HG02981 (cell line): ENCODE measurements at regions not wholly inside any gene's neighbourhood (a gene's known extent, or its start where the extent isn't known, plus 50 kb on each side); places are given as distances from the start of the nearest gene placed in this dataset.

ENCODE experiments used
- ATAC-seq: cut with Tn5 transposase; IDR thresholded peaks from one replicate; pipeline ENCODE4 v1.9.1; 2021; ENCODE audit warnings: mild to moderate bottlenecking, moderate library complexity; ENCODE audit not compliant: unreplicated experiment

- ATAC-seq, result peak; percentile 98
Observed at GRCh38 chr3:177426878-177427495, 229.7 kb upstream of the TBL1XR1 start.

DNA sequence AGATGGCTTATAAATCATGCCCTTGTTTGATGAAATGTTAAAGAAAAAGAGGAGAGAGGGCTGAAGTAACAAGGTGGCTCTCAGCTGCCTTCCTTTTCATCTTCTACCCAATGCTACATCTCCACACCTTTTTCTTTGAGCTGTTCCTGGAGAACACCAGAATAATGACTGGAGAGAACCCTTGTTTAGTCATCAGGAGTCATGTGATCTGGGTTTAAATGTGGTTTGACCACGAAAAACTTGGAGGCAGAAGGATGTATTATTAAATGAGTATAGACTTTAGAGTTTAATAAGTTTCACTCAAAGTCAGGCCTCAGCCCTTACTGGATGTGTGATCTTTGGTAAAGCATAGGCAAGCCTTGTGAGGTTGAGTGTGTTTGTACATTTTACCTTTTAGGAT lies 230.3 kb upstream of the TBL1XR1 start:
- peak; percentile 11 for ATAC-seq

GRCh38 chr3:177429079-177429478 lies 231.8 kb upstream of the TBL1XR1 start:
- no peak for ATAC-seq

GRCh38 chr3:177429771-177430170 lies 232.5 kb upstream of the TBL1XR1 start:
- ATAC-seq, result no peak

- no peak for ATAC-seq
Observed at GRCh38 chr3:177430653-177431052, 233.4 kb upstream of the TBL1XR1 start.

GRCh38 chr3:177431525-177432176 lies 234.4 kb upstream of the TBL1XR1 start:
- ATAC-seq, result no peak

DNA sequence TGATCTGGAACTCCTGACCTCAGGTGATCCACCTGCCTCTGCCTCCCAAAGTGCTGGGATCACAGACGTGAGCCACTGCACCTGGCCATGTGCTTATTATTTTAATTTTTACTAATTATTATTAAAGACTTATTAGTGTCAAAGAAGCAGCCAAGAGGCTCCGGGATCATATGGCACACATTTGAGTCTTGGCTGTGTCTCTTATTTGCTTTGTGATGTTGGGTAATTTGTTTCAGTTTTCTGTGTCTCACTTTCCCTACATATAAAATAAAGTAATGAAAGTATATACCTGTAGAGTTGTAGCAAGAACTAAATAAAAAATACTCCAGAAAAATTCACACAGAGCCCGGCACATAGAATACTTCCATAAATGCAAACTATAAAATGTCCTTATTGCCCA lies 238.0 kb upstream of the TBL1XR1 start:
- ATAC-seq, result no peak

DNA sequence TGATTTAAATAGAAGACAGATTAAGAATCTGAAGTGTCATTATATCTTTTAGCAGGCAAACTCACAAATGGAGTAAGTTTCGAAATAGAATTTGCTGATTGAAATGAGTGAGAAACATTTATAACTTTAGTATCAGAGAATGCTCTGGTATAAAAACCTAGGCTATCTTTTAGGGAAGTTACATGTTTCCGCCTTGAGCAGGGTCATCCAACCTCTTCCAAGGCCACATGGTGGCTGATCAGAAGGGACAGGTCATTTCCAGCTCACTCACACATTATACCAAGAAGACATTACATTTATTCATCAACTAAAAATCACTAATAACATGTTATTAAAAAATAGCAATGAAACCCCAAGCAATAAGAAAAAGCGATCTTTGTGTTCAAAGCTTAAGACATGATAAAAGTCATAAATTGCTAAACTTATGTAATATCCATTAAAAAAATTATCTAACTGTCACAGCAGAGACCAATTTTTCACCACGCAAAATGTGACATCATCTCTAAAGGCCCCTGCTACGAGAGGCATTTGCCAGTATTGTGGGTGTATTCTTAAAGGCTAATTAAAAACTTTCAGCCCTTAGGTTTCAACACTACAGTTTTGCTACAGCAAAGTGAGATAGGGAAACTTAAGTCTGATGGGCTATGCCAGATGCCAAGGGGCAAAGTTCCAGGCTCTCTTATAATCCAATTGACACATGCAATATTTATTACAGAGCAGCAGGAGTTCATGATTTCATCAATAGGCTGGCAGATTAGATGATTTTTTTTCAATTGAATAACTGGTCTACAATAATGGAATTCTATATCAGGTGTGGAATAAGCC lies 240.4 kb upstream of the TBL1XR1 start:
- no peak for ATAC-seq

GRCh38 chr3:177438596-177439220 lies 241.4 kb upstream of the TBL1XR1 start:
- no peak for ATAC-seq

- no peak for ATAC-seq
Observed at GRCh38 chr3:177439694-177440269, 242.5 kb upstream of the TBL1XR1 start.

DNA sequence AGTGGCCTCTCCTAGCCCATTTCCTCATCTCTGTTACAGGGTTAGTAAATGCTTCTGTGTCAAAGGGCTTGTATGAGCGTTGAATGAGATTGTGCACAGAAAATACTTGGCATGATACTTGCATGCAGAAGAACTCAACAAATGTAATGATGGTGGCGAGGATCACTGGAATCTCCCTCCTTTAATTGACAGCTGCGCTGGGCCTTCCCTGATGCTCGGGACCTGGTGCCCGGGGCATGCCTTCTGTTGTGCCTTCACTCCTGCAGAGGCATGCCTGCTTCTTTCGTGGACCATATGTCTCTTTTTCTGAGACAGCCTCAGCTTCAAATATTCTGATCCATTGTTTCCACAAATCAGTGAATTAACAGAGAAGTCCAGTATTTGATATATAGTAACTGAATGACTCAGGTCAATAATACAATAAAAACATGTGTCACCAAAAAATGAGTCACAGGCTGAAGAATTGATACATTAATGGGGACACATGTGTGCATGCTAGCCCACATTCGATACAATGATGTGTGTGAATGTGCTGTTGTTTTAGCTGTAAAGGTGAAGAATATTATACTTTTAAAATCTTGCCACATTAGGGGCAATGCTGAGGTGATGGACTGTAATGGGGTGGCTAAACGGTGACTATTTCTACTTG lies 243.3 kb upstream of the TBL1XR1 start:
- ATAC-seq, result no peak

DNA sequence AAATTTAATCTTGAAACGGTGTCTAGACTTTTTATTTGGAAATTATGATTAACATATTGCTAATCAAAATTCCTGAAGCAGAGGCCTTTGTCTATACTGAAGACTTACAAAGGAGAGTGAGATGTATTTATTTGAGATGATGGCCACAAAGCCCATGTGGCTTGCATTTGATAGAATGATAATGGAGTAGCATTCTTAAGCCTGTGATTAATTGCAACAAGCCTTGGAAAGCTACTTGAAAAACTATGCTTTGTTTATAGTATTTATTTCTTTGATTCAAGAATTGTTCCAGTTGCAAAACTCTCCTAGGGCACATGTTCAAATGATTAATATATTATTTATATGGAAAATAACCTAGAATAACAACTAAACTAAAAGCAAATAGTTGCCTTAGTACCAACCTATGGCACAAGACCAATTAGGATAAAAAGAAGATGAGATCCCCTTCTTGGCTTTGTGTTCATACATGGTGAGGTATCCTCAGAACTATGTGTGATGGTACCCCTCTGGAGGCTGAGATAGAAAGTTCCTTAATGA lies 244.1 kb upstream of the TBL1XR1 start:
- no peak for ATAC-seq

GRCh38 chr3:177441813-177442646 lies 244.7 kb upstream of the TBL1XR1 start:
- ATAC-seq, result peak; percentile 97

DNA sequence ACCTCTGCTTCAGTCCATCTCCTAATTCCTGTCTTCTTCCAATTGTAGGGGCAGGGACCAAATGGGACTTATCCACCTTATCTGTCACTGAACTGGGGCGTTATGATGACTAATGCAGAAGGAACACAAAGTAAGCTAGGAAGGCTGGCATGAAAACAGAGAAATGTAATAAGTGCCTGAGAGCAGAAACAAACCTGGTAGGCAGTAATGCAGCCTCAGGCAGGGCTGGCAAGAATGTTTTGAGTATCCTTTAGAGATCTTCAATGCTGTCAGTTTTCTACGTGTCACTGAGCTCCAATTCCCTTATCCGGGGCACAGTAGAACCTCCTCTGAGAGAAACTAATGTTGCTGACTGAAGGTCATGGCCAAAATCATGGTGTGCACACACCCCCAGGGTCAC lies 246.2 kb upstream of the TBL1XR1 start:
- ATAC-seq, result no peak

DNA sequence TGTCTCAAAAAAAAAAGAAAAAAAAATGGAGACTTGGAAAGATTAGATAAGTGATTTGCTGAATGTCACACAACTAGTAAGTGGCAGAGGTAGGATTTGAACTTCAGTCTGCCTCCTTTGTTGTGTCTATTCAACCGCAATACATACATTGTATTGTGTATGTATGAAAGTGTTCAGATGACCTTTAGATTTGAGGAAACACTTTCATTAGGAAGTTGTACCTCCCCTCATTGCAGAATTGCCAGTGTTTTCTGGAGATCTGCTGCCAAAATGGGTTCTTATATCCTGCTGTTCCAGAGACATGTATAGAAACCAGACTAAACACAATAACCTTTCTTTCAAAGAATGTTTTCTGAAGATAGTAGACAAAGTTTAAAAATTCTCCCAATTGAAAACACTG lies 247.4 kb upstream of the TBL1XR1 start:
- no peak for ATAC-seq

DNA sequence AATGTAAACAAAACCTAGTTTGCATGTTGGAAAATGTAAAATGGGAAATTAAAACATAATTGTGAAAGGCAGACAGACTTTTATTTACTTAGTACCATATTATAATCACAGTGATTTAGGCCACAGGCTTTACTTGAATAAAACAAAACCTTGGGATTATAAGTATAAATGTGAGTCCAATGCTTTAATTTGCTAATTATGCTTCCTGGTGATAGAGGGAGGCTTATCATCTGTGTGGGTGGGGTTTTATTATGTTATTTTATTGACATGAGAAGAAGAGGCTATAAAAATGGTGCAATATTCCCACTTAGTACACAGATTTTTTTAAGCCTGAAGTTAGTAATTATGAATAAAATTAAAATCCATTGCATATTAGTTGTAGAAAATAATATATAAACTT lies 248.3 kb upstream of the TBL1XR1 start:
- ATAC-seq, result no peak

GRCh38 chr3:177446165-177446601 lies 248.9 kb upstream of the TBL1XR1 start:
- ATAC-seq, result no peak

DNA sequence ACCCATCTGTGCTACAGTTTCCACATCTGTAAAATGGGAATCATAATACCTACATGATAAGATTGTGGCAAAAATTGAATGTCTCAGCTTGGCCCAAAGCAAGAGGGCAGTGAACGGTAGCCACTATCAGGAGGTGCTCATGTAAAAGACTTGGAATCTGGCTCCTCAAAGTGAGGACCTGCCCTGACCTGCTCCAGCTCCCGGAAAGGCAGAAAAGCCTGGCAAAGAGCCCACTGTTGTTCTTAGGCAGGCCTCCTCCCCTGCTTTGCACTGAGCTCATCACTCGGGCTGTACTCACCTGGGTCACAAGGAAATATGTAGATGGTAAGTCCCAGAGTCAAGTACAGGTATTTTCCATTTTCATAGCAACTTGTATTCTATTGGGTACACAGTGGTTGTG lies 250.7 kb upstream of the TBL1XR1 start:
- ATAC-seq, result no peak

DNA sequence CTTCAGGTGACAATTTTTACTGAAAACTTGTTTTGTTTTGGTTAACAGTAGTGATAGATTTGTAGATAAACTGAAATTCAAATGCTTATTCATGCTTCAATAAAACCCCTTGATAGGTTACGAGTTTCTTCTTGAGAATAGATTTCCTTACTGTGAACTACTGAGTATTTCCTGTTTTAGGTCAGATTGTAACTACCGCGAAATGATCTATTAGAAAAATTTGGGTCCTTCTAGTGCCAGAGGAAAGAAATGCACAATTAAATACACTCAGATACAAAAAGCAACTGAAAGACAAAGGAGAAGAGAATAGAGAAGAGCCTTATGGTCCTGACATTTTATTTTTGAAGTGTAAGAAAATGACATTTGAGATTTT lies 251.7 kb upstream of the TBL1XR1 start:
- ATAC-seq, result peak; percentile 33
